Ishikawa (cell line): ENCODE measurements at regions not wholly inside any gene's neighbourhood (a gene's known extent, or its start where the extent isn't known, plus 50 kb on each side); places are given as distances from the start of the nearest gene placed in this dataset.

ENCODE experiments used
- CEBPB ChIP-seq: IDR thresholded peaks from 2 replicates; pipeline ENCODE4 v1.6.1; 2012
- CREB1 ChIP-seq: IDR thresholded peaks from 2 replicates; pipeline ENCODE4 v1.6.1; 2012; ENCODE audit warnings: low read depth
- EGR1 ChIP-seq: IDR thresholded peaks from 2 replicates; pipeline ENCODE4 v1.6.1; 2012
- EP300 ChIP-seq: IDR thresholded peaks from 2 replicates; pipeline ENCODE4 v1.6.1; 2012; ENCODE audit warnings: borderline replicate concordance
- FOXM1 ChIP-seq: IDR thresholded peaks from 2 replicates; pipeline ENCODE4 v1.6.1; 2012; ENCODE audit warnings: low read depth, borderline replicate concordance
- MAX ChIP-seq: IDR thresholded peaks from 2 replicates; pipeline ENCODE4 v1.6.1; 2012
- NFIC ChIP-seq: IDR thresholded peaks from 2 replicates; pipeline ENCODE4 v1.6.1; 2012
- RAD21 ChIP-seq: IDR thresholded peaks from 2 replicates; pipeline ENCODE4 v1.6.1; 2012; ENCODE audit warnings: low read depth
- REST ChIP-seq: IDR thresholded peaks from 2 replicates; pipeline ENCODE4 v1.6.1; 2012; ENCODE audit warnings: low read depth, mild to moderate bottlenecking
- TAF1 ChIP-seq: IDR thresholded peaks from 2 replicates; pipeline ENCODE4 v1.6.1; 2012; ENCODE audit warnings: low read depth, mild to moderate bottlenecking
- TCF12 ChIP-seq: IDR thresholded peaks from 2 replicates; pipeline ENCODE4 v1.6.1; 2012; ENCODE audit warnings: low read depth
- TEAD4 ChIP-seq: IDR thresholded peaks from 2 replicates; pipeline ENCODE4 v1.6.1; 2012
- USF1 ChIP-seq: IDR thresholded peaks from 2 replicates; pipeline ENCODE4 v1.6.1; 2012
- YY1 ChIP-seq: IDR thresholded peaks from 2 replicates; pipeline ENCODE4 v1.6.1; 2012; ENCODE audit warnings: low read depth
- ZBTB7A ChIP-seq: IDR thresholded peaks from 2 replicates; pipeline ENCODE4 v1.6.1; 2012; ENCODE audit warnings: low read depth

- TF ChIP-seq CEBPB: no peak
- no peak for TF ChIP-seq CREB1
- TF ChIP-seq TEAD4: no peak
- no peak for TF ChIP-seq REST
- no peak for TF ChIP-seq TAF1
- no peak for TF ChIP-seq RAD21
- TF ChIP-seq EGR1: no peak
- no peak for TF ChIP-seq TCF12
- TF ChIP-seq USF1: no peak
- TF ChIP-seq MAX: no peak
- TF ChIP-seq ZBTB7A: no peak
- TF ChIP-seq NFIC: no peak
- TF ChIP-seq FOXM1: no peak
- no peak for TF ChIP-seq EP300
- no peak for TF ChIP-seq YY1
These were observed 1411.0 kb upstream of the WWC1 start for GRCh38 chr5:166880456-166880855.

GRCh38 chr5:166881802-166882201 lies 1409.6 kb upstream of the WWC1 start:
- no peak for TF ChIP-seq REST
- TF ChIP-seq USF1: no peak
- TF ChIP-seq TCF12: no peak
- no peak for TF ChIP-seq TEAD4
- no peak for TF ChIP-seq NFIC

GRCh38 chr5:166883016-166883415 lies 1408.4 kb upstream of the WWC1 start:
- no peak for TF ChIP-seq CREB1
- TF ChIP-seq YY1: no peak
- no peak for TF ChIP-seq EGR1
- TF ChIP-seq TAF1: no peak
- no peak for TF ChIP-seq CEBPB
- TF ChIP-seq USF1: no peak
- no peak for TF ChIP-seq RAD21
- TF ChIP-seq ZBTB7A: no peak
- no peak for TF ChIP-seq TEAD4
- TF ChIP-seq EP300: no peak
- TF ChIP-seq TCF12: no peak
- no peak for TF ChIP-seq REST
- TF ChIP-seq FOXM1: no peak
- no peak for TF ChIP-seq MAX

- TF ChIP-seq CEBPB (no peak), YY1 (no peak), TCF12 (no peak), ZBTB7A (no peak), NFIC (no peak), EP300 (no peak), REST (no peak), MAX (no peak), TAF1 (no peak), CREB1 (no peak), RAD21 (no peak), USF1 (no peak), TEAD4 (no peak), FOXM1 (no peak), EGR1 (no peak)
These were observed 1393.3 kb upstream of the WWC1 start for GRCh38 chr5:166898166-166898565.
